GM18507 (cell line): ENCODE measurements at regions not wholly inside any gene's neighbourhood (a gene's known extent, or its start where the extent isn't known, plus 50 kb on each side); places are given as distances from the start of the nearest gene placed in this dataset.

Experiments
- DNase-seq: peaks from one replicate; pipeline ENCODE4 v3.0.0; 2011; ENCODE audit warnings: low read depth; ENCODE audit not compliant: insufficient read length; ENCODE audit errors: extremely low spot score
- FAIRE-seq: peaks from 2 replicates; lab custom pipeline; 2011; peaks lifted over from hg19 to GRCh38; lab: Jason Lieb, UNC

- no peak for DNase-seq
- no peak for FAIRE-seq
Measured at GRCh38 chr3:55349851-55350250, 137.3 kb downstream of the WNT5A start.

DNA sequence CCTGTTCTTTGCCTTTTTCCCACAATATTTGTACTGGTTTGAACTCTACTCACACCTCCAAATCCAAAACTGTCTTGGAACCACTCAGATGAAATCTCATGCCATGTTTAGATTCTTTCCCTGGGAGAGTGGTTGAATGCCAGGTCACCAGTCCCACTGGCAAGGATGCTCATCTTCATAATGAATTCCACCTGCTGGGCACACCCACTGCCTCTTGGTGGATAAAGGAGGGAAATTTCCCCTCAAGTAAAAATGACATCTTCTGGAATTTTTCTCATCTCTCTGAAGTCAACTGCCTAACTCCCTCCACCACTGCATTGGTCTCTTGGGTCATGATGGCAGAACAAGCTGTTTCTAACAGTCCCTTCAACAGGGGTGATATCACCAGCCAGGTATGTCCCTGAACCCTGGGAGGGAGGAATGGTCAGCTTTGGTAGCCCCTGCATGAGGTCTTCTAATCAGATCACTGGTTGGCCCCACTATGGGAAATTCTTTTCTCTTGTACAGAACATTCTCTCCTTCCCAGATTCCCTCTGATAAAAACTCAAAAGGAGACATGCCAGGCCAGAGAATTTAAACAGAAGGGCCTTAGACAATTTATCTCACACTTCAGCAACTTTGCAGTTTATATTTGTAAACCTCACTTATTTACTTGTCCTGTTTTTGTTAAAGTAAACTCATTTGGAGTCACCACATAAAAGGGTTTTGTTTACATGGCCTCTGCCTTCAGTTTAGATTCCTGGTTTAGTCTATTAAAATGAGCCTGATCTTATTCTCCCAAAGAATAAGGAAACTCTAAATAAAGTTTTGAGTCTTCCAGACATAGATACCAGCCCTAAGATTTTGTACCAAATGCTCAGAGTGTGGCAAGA, 143.4 kb downstream of the WNT5A start:
- FAIRE-seq (no peak), DNase-seq (no peak)

DNA sequence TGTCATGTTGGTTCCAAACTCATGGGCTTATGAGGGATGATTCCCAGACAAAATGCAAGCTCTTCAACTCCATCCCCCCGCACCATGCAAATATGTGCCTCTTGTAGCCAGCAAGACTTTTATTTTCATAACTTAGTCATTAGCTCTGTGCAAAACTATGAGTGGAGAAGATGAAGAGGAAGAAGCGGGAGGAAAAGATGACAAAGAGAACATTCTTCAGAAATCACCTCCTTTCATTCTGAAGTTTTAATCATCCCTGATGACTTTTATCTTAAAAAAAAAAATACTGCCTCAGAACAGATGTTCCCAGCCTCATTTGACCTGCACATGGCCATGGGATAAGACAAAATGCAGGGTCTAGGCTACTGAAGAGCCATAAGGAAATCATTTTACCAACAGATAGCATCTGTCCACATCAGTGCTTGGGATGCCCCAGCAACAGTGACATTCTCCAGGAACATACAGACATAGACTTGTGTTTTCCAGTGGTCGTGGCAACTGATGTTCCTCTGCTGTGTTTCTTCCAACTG, 145.5 kb downstream of the WNT5A start:
- no peak for FAIRE-seq

DNA sequence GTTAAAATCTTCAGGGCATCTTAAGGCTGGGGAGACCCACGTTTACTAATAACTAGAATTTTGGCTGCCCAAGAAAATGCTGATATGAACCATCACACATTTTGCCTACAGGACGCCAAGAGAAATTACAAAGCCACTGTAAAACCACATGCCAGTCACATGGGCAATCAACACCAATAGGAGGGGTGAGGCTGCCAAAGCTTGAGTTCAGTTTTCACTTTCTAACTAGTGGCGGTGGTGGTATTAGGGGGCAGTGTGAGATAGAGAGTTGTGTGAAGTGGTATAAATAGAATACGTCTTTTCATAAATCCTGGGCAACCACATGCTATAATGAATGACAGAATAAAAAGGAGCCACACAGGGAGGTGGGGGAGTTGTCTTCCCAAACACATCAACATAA, 147.3 kb downstream of the WNT5A start:
- DNase-seq (no peak), FAIRE-seq (no peak)

More for the DNA sequence above, 145.5 kb downstream of the WNT5A start:
- DNase-seq, result no peak

DNA sequence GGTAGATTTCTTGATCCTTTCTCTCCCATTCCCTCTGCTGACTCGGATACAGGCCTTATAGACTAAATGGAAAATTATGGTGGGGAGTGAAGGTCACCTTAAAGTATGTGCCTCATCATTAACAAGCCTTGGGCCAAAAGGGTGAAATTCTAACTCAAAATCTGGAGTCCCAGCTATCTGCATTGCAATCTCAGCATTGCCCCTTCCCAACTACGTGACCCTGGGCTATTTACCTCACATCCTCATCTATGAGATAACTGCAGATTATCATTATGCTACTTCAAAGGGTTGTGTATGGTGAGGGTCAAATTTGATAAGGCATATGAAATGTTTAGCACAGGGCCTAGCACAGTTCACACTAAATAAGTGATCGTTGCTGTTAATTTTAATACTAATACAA, 147.7 kb downstream of the WNT5A start:
- FAIRE-seq (no peak), DNase-seq (no peak)

DNA sequence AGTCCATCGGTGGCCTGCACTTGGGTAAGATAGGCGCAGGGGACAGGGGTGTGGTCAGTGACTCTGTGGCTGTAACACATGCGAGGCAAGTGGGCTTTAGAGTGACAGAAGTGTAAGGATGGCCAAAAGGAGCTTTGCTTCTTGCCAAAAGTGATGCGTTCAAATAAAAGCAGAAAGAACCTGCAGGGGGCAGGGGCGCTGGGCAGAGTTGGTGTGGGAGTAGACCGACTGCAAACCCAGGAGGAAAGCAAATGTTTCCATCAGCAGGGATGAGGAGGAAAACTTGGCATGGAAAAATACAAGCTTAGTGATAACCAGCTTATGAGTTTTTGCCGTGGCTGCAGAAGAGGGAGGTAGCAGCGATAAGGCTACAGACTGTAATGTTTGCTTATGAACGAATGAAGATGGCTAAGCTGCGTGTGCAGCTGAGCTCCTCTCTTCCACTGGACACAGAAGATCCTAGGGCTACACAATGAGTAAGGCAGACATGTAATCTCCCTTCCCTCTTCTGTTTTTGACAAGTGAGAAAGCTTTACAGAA, 149.4 kb downstream of the WNT5A start:
- FAIRE-seq, result no peak
- DNase-seq, result no peak

DNA sequence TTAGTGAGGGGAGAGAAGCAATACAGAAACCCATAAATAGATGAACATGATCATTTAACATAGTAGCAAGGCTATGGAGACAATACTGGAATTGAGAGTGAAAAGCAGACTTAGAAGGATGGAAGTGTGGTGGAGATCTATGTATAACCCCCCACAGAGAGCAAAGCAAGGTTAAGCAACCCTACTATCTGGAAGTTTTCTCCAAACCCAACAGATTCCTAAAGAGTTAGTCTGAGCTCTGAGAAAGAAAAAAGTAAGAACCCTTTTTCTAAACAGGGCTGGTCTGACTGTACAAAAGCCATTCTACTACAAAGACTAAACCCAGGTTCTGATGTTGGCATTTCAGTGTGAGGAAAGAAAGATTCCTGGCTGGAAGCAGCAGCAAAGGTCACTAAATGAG, 153.2 kb downstream of the WNT5A start:
- no peak for FAIRE-seq
- no peak for DNase-seq

- FAIRE-seq, result no peak
Measured at GRCh38 chr3:55333046-55333445, 154.1 kb downstream of the WNT5A start.

GRCh38 chr3:55332176-55332575, 154.9 kb downstream of the WNT5A start:
- DNase-seq, result no peak
- FAIRE-seq, result no peak

More at GRCh38 chr3:55333046-55333445, 154.1 kb downstream of the WNT5A start:
- DNase-seq, result no peak

- DNase-seq (no peak), FAIRE-seq (no peak)
Measured at GRCh38 chr3:55331524-55331923, 155.6 kb downstream of the WNT5A start.

- FAIRE-seq, result no peak
- DNase-seq, result no peak
Measured at GRCh38 chr3:55330756-55331155, 156.3 kb downstream of the WNT5A start.

DNA sequence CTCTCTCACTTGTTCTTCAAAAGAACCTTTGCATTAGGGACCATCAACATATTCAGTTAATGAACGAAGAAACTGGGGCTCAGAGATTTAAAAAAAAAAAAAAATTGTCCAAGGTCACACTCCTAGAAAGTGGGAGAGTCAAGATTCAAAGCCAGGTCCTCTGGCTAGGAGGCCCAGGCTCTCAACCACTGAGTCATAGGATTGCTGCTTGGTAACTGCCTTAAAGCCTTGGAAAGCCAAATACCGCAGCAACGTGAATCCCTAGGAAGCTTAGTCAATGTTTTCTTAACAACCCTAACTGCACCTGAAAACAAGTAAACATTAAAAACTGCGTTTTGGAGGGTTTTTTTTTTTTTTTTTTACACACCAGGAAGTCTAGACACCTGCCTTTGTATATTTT, 156.8 kb downstream of the WNT5A start:
- DNase-seq (no peak), FAIRE-seq (no peak)

DNA sequence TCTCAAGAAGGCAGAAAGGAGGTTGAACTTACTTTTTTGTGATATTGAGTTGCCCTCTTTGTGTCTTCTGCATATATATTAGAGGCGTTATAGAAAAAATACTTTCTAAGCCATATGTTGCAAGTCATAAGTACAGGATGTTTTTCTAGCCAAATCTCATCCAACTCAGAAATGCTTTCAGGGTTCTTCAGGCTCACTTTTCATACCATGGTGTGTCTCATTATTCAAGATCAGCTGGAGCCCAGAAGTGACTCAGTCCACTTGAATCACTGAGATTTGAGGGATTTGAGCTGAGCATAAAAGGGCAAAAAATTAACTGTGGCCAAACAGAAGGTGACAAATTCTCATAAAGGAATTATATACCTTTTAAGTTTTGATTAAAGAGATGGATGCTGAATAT, 157.3 kb downstream of the WNT5A start:
- DNase-seq, result no peak
- no peak for FAIRE-seq

DNA sequence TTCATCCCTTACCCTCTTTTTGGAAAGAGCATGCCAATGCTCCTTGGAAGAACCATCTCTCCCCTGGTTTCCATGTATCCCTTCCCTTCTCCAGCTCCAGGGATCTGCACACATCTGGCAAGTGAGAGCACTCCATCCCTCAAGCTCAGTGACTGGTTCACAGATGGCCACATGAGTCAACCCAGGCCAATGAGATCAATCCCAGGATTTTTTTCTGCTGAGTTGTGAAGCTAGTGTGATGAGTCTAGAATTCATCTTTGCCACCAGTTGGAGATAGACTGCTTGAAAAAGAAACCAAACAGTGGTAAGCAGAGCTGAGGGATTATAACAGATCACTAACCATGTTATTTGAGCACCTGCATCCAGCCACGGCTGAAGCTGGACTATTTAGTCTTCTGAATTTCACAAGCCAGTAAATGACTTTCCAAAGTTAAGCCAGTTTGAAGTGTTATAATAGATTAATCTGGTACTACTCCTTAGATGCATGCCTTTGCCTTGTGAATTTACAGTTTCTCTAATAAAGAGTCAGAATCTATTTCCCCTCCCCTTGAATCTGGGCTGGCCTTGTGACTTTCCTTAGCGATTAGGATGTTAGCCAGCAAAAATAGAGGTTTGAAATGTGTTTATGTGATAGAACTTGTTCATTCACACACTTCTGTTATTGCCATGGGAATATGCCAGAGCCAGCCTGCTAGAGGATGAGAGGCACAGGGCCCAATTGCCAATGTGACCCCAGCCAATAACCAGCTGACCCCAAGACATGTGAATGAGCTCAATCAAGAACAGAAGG, 159.8 kb downstream of the WNT5A start:
- DNase-seq (no peak), FAIRE-seq (no peak)

DNA sequence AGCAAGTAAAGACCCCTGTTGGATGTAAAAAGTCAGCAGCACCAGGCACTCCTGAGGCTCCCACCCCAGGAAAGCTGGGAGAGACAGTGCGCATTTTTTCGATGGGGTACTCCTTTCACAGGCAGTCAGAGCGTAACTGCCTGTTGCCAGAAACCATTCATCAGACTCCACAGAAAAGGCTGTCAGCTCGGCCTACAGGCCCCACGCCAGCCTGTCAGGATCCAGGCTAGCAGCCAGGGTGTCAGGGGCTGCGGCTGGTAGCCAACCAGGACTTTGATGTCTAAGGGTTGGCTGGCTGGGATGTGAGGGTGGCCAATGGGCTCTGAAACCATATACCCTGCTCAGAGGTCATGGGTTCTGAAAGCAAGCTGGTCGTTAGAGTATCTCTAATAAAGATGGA, 164.5 kb downstream of the WNT5A start:
- FAIRE-seq, result no peak
- no peak for DNase-seq

GRCh38 chr3:55320928-55321327, 166.2 kb downstream of the WNT5A start:
- no peak for FAIRE-seq
- DNase-seq, result no peak

- FAIRE-seq (no peak), DNase-seq (no peak)
Measured at GRCh38 chr3:55315396-55315795, 171.7 kb downstream of the WNT5A start.

DNA sequence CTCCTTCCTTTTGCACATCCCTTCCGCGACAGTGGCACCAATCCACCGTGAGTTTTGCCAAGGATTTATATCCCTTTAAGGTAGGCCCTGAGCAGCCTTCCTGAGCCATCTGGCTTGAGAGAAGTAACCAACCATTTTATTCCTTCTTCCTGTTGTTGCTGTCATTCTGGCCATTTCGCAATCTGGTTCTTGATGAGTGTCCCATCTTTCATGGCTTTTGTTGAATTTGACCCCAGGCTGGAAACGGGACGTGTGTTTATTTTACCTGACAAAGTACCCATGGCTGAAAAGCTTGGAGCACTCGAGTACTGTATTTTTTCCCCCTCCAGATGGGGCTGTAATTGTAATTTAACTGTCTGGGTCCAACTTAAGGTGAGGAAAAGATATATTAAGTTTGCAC, 173.4 kb downstream of the WNT5A start:
- FAIRE-seq, result no peak

DNA sequence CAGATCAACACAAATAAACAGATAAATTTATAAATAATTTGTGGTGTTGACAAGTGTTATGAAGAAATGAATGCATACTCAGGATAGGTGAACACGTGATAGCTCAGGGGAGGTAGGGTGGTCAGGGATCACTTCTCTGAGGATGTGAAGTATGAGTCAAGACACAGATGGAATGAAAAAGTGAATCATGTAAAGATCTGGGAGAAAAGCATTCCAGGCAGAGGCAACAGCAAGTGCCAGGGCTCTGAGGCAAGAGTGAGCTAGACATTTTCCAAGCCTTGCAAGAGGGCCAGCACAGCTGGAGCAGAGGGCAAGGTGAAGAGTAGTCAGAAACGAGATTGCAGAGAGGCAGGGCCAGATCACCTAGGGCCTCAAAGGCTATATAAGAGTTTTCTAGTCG, 177.8 kb downstream of the WNT5A start:
- FAIRE-seq, result no peak
- no peak for DNase-seq

More for the DNA sequence above, 173.4 kb downstream of the WNT5A start:
- no peak for DNase-seq

DNA sequence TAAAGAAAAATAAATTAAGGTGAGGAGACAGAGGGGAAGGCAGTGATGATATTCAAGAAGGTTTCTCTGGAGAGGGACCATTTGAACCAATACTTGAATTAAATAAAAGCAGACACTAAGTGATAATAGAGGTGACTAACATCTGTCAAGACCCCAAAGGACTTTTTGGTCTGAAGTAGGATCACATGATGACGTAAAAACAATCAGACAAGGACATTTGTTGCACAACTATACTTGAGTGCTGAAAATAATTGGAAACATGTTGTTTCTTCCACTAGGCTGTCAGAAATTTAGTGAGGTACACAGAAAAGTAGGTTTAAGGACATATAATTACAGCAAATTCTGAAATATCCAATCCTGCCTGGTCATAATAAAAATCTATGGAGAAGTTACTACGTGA, 179.5 kb downstream of the WNT5A start:
- no peak for DNase-seq
- no peak for FAIRE-seq
